HS-27A (cell line): ENCODE measurements at regions not wholly inside any gene's neighbourhood (a gene's known extent, or its start where the extent isn't known, plus 50 kb on each side); places are given as distances from the start of the nearest gene placed in this dataset.

ENCODE experiments used
- DNase-seq: peaks from one replicate; pipeline ENCODE4 v3.0.0-alpha.2; 2012; ENCODE audit warnings: low read depth, missing footprints

GRCh38 chr5:136811086-136811485 is 445.7 kb upstream of the TRPC7 start:
- DNase-seq, result no peak

- no peak for DNase-seq
These were observed 445.0 kb upstream of the TRPC7 start for GRCh38 chr5:136810261-136810801.

- no peak for DNase-seq
These were observed 444.0 kb upstream of the TRPC7 start for GRCh38 chr5:136809382-136809781.

GRCh38 chr5:136808756-136809155 is 443.4 kb upstream of the TRPC7 start:
- no peak for DNase-seq

- DNase-seq, result no peak
These were observed 440.1 kb upstream of the TRPC7 start for GRCh38 chr5:136805466-136805865.

GRCh38 chr5:136802383-136802782 is 437.0 kb upstream of the TRPC7 start:
- no peak for DNase-seq

GRCh38 chr5:136799806-136800372 is 434.5 kb upstream of the TRPC7 start:
- no peak for DNase-seq

GRCh38 chr5:136793300-136793699 is 428.0 kb upstream of the TRPC7 start:
- no peak for DNase-seq

GRCh38 chr5:136781464-136781863 is 416.1 kb upstream of the TRPC7 start:
- no peak for DNase-seq

GRCh38 chr5:136780518-136780917 is 415.2 kb upstream of the TRPC7 start:
- DNase-seq, result no peak

- DNase-seq, result no peak
These were observed 410.9 kb upstream of the TRPC7 start for GRCh38 chr5:136776022-136776927.

GRCh38 chr5:136772491-136772890 is 407.1 kb upstream of the TRPC7 start:
- DNase-seq, result no peak

GRCh38 chr5:136769900-136770684 is 404.7 kb upstream of the TRPC7 start:
- no peak for DNase-seq

GRCh38 chr5:136769093-136769492 is 403.7 kb upstream of the TRPC7 start:
- DNase-seq, result no peak

GRCh38 chr5:136768457-136768856 is 403.1 kb upstream of the TRPC7 start:
- DNase-seq, result no peak

- no peak for DNase-seq
These were observed 401.1 kb upstream of the TRPC7 start for GRCh38 chr5:136766456-136766855.

- DNase-seq, result no peak
These were observed 399.3 kb upstream of the TRPC7 start for GRCh38 chr5:136764601-136765000.

GRCh38 chr5:136763548-136763947 is 398.2 kb upstream of the TRPC7 start:
- no peak for DNase-seq

- no peak for DNase-seq
These were observed 388.9 kb upstream of the TRPC7 start for GRCh38 chr5:136754216-136754615.

- DNase-seq, result no peak
These were observed 385.0 kb upstream of the TRPC7 start for GRCh38 chr5:136750224-136750862.

GRCh38 chr5:136749016-136749415 is 383.7 kb upstream of the TRPC7 start:
- DNase-seq, result no peak

- no peak for DNase-seq
These were observed 377.7 kb upstream of the TRPC7 start for GRCh38 chr5:136743052-136743451.
